ENCODE measurements at regions not wholly inside any gene's neighbourhood (a gene's known extent, or its start where the extent isn't known, plus 50 kb on each side); places are given as distances from the start of the nearest gene placed in this dataset.

GRCh38 chr2:136647039-136647438 is 118.3 kb upstream of the THSD7B start:
- in situ Hi-C loops (cut with HindIII; ENCODE audit: low sequenced_read_pairs) = no loop called here
- no peak for TF ChIP-seq CTCF (IDR thresholded peaks at IDR 0.05; ENCODE audit: low read depth, low read length)
- H3K4me3 ChIP-seq (ENCODE audit: low read depth, low read length) = no peak overlapping the region
- no peak for DNase-seq (ENCODE audit: low read depth, low spot score)

- H3K4me3 ChIP-seq (ENCODE audit: low read depth, low read length) = no peak overlapping the region
- no peak for TF ChIP-seq CTCF (IDR thresholded peaks at IDR 0.05; ENCODE audit: low read depth, low read length)
- in situ Hi-C loops (cut with HindIII; ENCODE audit: low sequenced_read_pairs) = no loop called here
- DNase-seq (ENCODE audit: low read depth, low spot score) = no peak
These were observed 120.0 kb upstream of the THSD7B start for GRCh38 chr2:136645236-136645828.

- no peak overlapping the region for H3K4me3 ChIP-seq (ENCODE audit: low read depth, low read length)
- no peak for TF ChIP-seq CTCF (IDR thresholded peaks at IDR 0.05; ENCODE audit: low read depth, low read length)
- DNase-seq (ENCODE audit: low read depth, low spot score) = no peak
- in situ Hi-C loops (cut with HindIII; ENCODE audit: low sequenced_read_pairs) = no loop called here
These were observed 125.7 kb upstream of the THSD7B start for GRCh38 chr2:136639651-136640050.

GRCh38 chr2:136638193-136638592 is 127.2 kb upstream of the THSD7B start:
- in situ Hi-C loops (cut with HindIII; ENCODE audit: low sequenced_read_pairs) = no loop called here
- no peak overlapping the region for H3K4me3 ChIP-seq (ENCODE audit: low read depth, low read length)
- TF ChIP-seq CTCF (IDR thresholded peaks at IDR 0.05; ENCODE audit: low read depth, low read length) = no peak
- no peak for DNase-seq (ENCODE audit: low read depth, low spot score)

GRCh38 chr2:136637402-136637801 is 127.9 kb upstream of the THSD7B start:
- in situ Hi-C loops (cut with HindIII; ENCODE audit: low sequenced_read_pairs) = no loop called here
- no peak overlapping the region for H3K4me3 ChIP-seq (ENCODE audit: low read depth, low read length)
- no peak for DNase-seq (ENCODE audit: low read depth, low spot score)
- TF ChIP-seq CTCF (IDR thresholded peaks at IDR 0.05; ENCODE audit: low read depth, low read length) = no peak

GRCh38 chr2:136628490-136628889 is 136.9 kb upstream of the THSD7B start:
- in situ Hi-C loops (cut with HindIII; ENCODE audit: low sequenced_read_pairs) = no loop called here
- TF ChIP-seq CTCF (IDR thresholded peaks at IDR 0.05; ENCODE audit: low read depth, low read length) = no peak
- DNase-seq (ENCODE audit: low read depth, low spot score) = no peak
- H3K4me3 ChIP-seq (ENCODE audit: low read depth, low read length) = no peak overlapping the region

GRCh38 chr2:136613096-136613495 is 152.2 kb upstream of the THSD7B start:
- in situ Hi-C loops (cut with HindIII; ENCODE audit: low sequenced_read_pairs) = no loop called here
- no peak overlapping the region for H3K4me3 ChIP-seq (ENCODE audit: low read depth, low read length)
- TF ChIP-seq CTCF (IDR thresholded peaks at IDR 0.05; ENCODE audit: low read depth, low read length) = no peak
- no peak for DNase-seq (ENCODE audit: low read depth, low spot score)

All from astrocyte of the spinal cord (primary cell).